IMR-90 (cell line): ENCODE measurements at regions not wholly inside any gene's neighbourhood (a gene's known extent, or its start where the extent isn't known, plus 50 kb on each side); places are given as distances from the start of the nearest gene placed in this dataset.

ENCODE experiments used
- ATAC-seq: fragments of 200-7000 bp; cut with Tn5 transposase; 2 replicates; pipeline ENCODE4 v1.9.1; 2020; ENCODE audit warnings: low read depth, mild to moderate bottlenecking, moderate library complexity
- BruUV-seq: library from RNA; stranded (reverse); fragments of 400-500 nt; replicated peaks from 2 replicates; lab custom pipeline; 2021; lab: Mats Ljungman, UMichigan
- CTCF ChIA-PET: fragments of 300-600 bp; formaldehyde crosslinking; extraction: SDS; loops from one replicate; lab custom pipeline; 2021; ENCODE audit warnings: antibody characterized with exemption; lab: Yijun Ruan, JAX
- POLR2A ChIA-PET: fragments of 300-600 bp; sonication (Branson Sonifier 250); formaldehyde crosslinking; loops from one replicate; lab custom pipeline; 2022; ENCODE audit warnings: antibody characterized with exemption; ENCODE audit not compliant: unreplicated experiment; lab: Charles Lee
- DNase-seq: peaks from one replicate; pipeline ENCODE4 v3.0.0; 2013
- H2AFZ ChIP-seq: replicated peaks from 2 replicates; pipeline ENCODE3; 2013; ENCODE audit warnings: low read length, mild to moderate bottlenecking; ENCODE audit not compliant: poor library complexity
- H2AK5ac ChIP-seq: 2 replicates; pipeline ENCODE4 v1.6.1; 2013; ENCODE audit warnings: low read depth, low read length, inconsistent platforms
- H2AK9ac ChIP-seq: replicated peaks from 2 replicates; pipeline ENCODE3; 2013; ENCODE audit warnings: mild to moderate bottlenecking, low read depth, low read length, moderate library complexity; ENCODE audit not compliant: poor library complexity
- H2BK120ac ChIP-seq: 2 replicates; pipeline ENCODE4 v1.6.1; 2013; ENCODE audit warnings: low read depth, low read length, inconsistent platforms
- H2BK15ac ChIP-seq: 3 replicates; pipeline ENCODE4 v1.6.1; 2013; ENCODE audit warnings: low read depth, low read length, inconsistent platforms
- H2BK20ac ChIP-seq: 2 replicates; pipeline ENCODE4 v1.6.1; 2013; ENCODE audit warnings: low read depth, mild to moderate bottlenecking, inconsistent platforms, low read length, moderate library complexity
- H2BK5ac ChIP-seq: 2 replicates; pipeline ENCODE4 v1.6.1; 2013; ENCODE audit warnings: mild to moderate bottlenecking, low read depth, low read length, inconsistent platforms; ENCODE audit not compliant: poor library complexity, severe bottlenecking
- H3K14ac ChIP-seq: replicated peaks from 2 replicates; pipeline ENCODE4 v1.6.1; 2013; ENCODE audit warnings: low read depth, low read length, inconsistent platforms
- H3K18ac ChIP-seq: 2 replicates; pipeline ENCODE4 v1.6.1; 2013; ENCODE audit warnings: low read depth, low read length, control low read depth
- H3K23ac ChIP-seq: 2 replicates; pipeline ENCODE4 v1.6.1; 2013; ENCODE audit warnings: low read depth, low read length, inconsistent platforms
- H3K27ac ChIP-seq: 2 replicates; pipeline ENCODE4 v1.5.1; 2013; ENCODE audit warnings: mild to moderate bottlenecking, control low read depth, low read length; ENCODE audit not compliant: insufficient read depth
- H3K27me3 ChIP-seq: 2 replicates; pipeline ENCODE4 v1.6.1; 2013; ENCODE audit warnings: low read length; ENCODE audit not compliant: control insufficient read depth, insufficient read depth
- H3K36me3 ChIP-seq: 2 replicates; pipeline ENCODE4 v1.6.1; 2013; ENCODE audit warnings: low read length, mixed read lengths; ENCODE audit not compliant: control insufficient read depth, insufficient read depth
- H3K4ac ChIP-seq: 2 replicates; pipeline ENCODE4 v1.6.1; 2013; ENCODE audit warnings: low read depth, low read length, inconsistent platforms
- H3K4me1 ChIP-seq: 2 replicates; pipeline ENCODE4 v1.6.1; 2013; ENCODE audit warnings: low read length, mixed read lengths; ENCODE audit not compliant: control insufficient read depth, insufficient read depth
- H3K4me2 ChIP-seq: 2 replicates; pipeline ENCODE4 v1.6.1; 2013; ENCODE audit warnings: low read depth, mild to moderate bottlenecking, control low read depth, low read length, moderate library complexity
- H3K4me3 ChIP-seq: 2 replicates; pipeline ENCODE4 v1.5.1; 2013; ENCODE audit warnings: low read depth, mild to moderate bottlenecking, control low read depth, low read length, moderate library complexity; ENCODE audit not compliant: insufficient read depth
- H3K56ac ChIP-seq: 2 replicates; pipeline ENCODE4 v1.6.1; 2013; ENCODE audit warnings: low read length, inconsistent platforms; ENCODE audit not compliant: insufficient read depth; ENCODE audit errors: extremely low read depth
- H3K79me1 ChIP-seq, 2 experiments: 2 replicates each; pipeline ENCODE4 v1.6.1; 2013; ENCODE audit warnings: low read length in 2 of 2, inconsistent platforms in 1 of 2, low read depth in 1 of 2
- H3K9ac ChIP-seq: 2 replicates; pipeline ENCODE4 v1.6.1; 2013; ENCODE audit warnings: low read depth, low read length, control low read depth
- H3K9me1 ChIP-seq: 2 replicates; pipeline ENCODE4 v1.6.1; 2013; ENCODE audit warnings: low read length, inconsistent platforms; ENCODE audit not compliant: insufficient read depth
- H3K9me3 ChIP-seq: 2 replicates; pipeline ENCODE4 v1.6.1; 2013; ENCODE audit warnings: low read length; ENCODE audit not compliant: control insufficient read depth, insufficient read depth
- H4K20me1 ChIP-seq: 2 replicates; pipeline ENCODE4 v1.6.1; 2013; ENCODE audit warnings: low read length, inconsistent platforms; ENCODE audit not compliant: insufficient read depth
- H4K5ac ChIP-seq: 2 replicates; pipeline ENCODE4 v1.6.1; 2013; ENCODE audit warnings: mild to moderate bottlenecking, low read depth, low read length, control low read depth
- H4K8ac ChIP-seq, 2 experiments: 2 replicates each; pipeline ENCODE4 v1.6.1; 2013; ENCODE audit warnings: low read depth in 2 of 2, low read length in 2 of 2, control low read depth in 1 of 2, inconsistent platforms in 1 of 2
- H4K91ac ChIP-seq: 2 replicates; pipeline ENCODE4 v1.6.1; 2013; ENCODE audit warnings: low read depth, low read length, inconsistent platforms; ENCODE audit not compliant: insufficient read depth
- BHLHE40 ChIP-seq: fragments of 150-350 bp; IDR thresholded peaks from 2 replicates; pipeline ENCODE4 v1.6.1; 2016; ENCODE audit warnings: mild to moderate bottlenecking, low read depth, low read length
- CEBPB ChIP-seq: IDR thresholded peaks from 2 replicates; pipeline ENCODE4 v1.6.1; 2012; ENCODE audit warnings: low read depth, low read length, improper control_type of control experiment
- CHD1 ChIP-seq: IDR thresholded peaks from 2 replicates; pipeline ENCODE4 v1.6.1; 2012; ENCODE audit warnings: low read depth, low read length, improper control_type of control experiment
- FOS ChIP-seq: fragments of 150-350 bp; IDR thresholded peaks from 2 replicates; pipeline ENCODE4 v1.6.1; 2016; ENCODE audit warnings: low read depth, low read length
- MAFK ChIP-seq: IDR thresholded peaks from 2 replicates; pipeline ENCODE4 v1.6.1; 2012; ENCODE audit warnings: low read depth, low read length, improper control_type of control experiment
- MAZ ChIP-seq: IDR thresholded peaks from 2 replicates; pipeline ENCODE4 v1.6.1; 2012; ENCODE audit warnings: low read depth, mild to moderate bottlenecking, low read length, improper control_type of control experiment, moderate library complexity, borderline replicate concordance
- MXI1 ChIP-seq: IDR thresholded peaks from 2 replicates; pipeline ENCODE4 v1.6.1; 2012; ENCODE audit warnings: low read depth, mild to moderate bottlenecking, low read length, moderate library complexity, borderline replicate concordance
- NFE2L2 ChIP-seq: fragments of 150-350 bp; IDR thresholded peaks from 2 replicates; pipeline ENCODE4 v1.6.1; 2016; ENCODE audit warnings: low read depth, mild to moderate bottlenecking, low read length
- POLR2A ChIP-seq: IDR thresholded peaks from 2 replicates; pipeline ENCODE4 v1.6.1; 2012; ENCODE audit warnings: mild to moderate bottlenecking, low read depth, low read length
- RAD21 ChIP-seq: IDR thresholded peaks from 2 replicates; pipeline ENCODE4 v1.6.1; 2012; ENCODE audit warnings: low read length, improper control_type of control experiment
- RCOR1 ChIP-seq: IDR thresholded peaks from 2 replicates; pipeline ENCODE4 v1.6.1; 2012; ENCODE audit warnings: mild to moderate bottlenecking, low read length, improper control_type of control experiment; ENCODE audit not compliant: insufficient replicate concordance
- RFX5 ChIP-seq: IDR thresholded peaks from 2 replicates; pipeline ENCODE4 v1.8.0; 2012; ENCODE audit warnings: low read depth, mild to moderate bottlenecking, low read length, moderate library complexity
- SMC3 ChIP-seq: fragments of 150-350 bp; IDR thresholded peaks from 2 replicates; pipeline ENCODE4 v1.6.1; 2016; ENCODE audit warnings: low read depth, mild to moderate bottlenecking, antibody characterized with exemption, low read length, moderate library complexity
- WGBS, 2 experiments: methylation state at CpG; one replicate each; pipeline versions ENCODE4 v1.1.5 to v1.1.7; 2013; ENCODE audit warnings: missing lambda C conversion rate in 2 of 2; ENCODE audit not compliant: insufficient read length in 1 of 2; ENCODE audit errors: extremely low coverage in 2 of 2; 5-methylcytosine and 5-hydroxymethylcytosine counted together
- dilution Hi-C: fragments of 300-500 bp; cut with HindIII; formaldehyde crosslinking; loops from one replicate; pipeline ENCODE4 v1.14.3; 2018; ENCODE audit warnings: low sequenced_read_pairs; ENCODE audit not compliant: unreplicated experiment
- in situ Hi-C: fragments of 300-500 bp; cut with MboI; formaldehyde crosslinking; loops from 3 replicates; pipeline ENCODE4 v1.14.3; 2019; ENCODE audit warnings: low sequenced_read_pairs, inconsistent platforms, mixed read lengths
- intact Hi-C: fragments of 100-400 bp; cut with micrococcal nuclease; formaldehyde crosslinking; loops from 2 replicates; pipeline ENCODE4 v1.10.0; 2022
- TF ChIP-seq, protein P1 (sequence below): fragments of 150-350 bp; IDR thresholded peaks from 2 replicates; pipeline ENCODE4 v1.6.1; 2016; ENCODE audit warnings: low read depth, mild to moderate bottlenecking, low read length, moderate library complexity, borderline replicate concordance
- TF ChIP-seq, protein P2 (sequence below): fragments of 150-350 bp; IDR thresholded peaks from 2 replicates; pipeline ENCODE4 v1.6.1; 2017; ENCODE audit warnings: mild to moderate bottlenecking, antibody characterized with exemption, low read length, low read depth
- TF ChIP-seq, protein P3 (sequence below): conservative IDR thresholded peaks from 2 replicates; pipeline ENCODE4 v1.5.1; 2012; ENCODE audit warnings: mild to moderate bottlenecking, low read depth, low read length, improper control_type of control experiment

DNA sequence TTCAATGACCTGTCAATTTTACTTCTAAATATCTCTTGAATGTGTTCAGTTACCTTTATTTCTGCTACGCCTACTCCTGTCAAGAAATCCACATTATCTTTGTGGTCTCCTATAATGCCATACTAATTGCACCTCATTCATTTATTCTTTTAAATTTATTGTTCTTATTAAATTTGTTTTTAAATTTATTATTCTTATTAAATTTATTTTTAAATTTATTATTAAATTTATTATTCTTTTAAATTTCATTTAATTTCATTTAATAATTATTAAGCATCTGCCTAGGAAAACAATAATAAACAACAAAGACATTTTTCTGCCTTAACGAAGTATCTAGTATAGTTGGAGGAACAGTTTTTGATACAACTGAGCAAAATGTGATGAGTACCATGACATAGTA is 211.7 kb downstream of the ZPLD1 start:
- Histone ChIP-seq H3K14ac (no peak overlapping the region), H3K36me3 (no peaks in the 10 kb centered on the region), H2AK9ac (no peak overlapping the region), H3K23ac (no peak overlapping the region), H3K4ac (no peak overlapping the region), H3K4me3 (no peak overlapping the region), H3K18ac (no peak overlapping the region), H2BK15ac (no peak overlapping the region), H3K27me3 (no peaks in the 10 kb centered on the region), H2BK5ac (no peak overlapping the region), H2BK20ac (no peak overlapping the region), H2AK5ac (no peak overlapping the region), H4K91ac (no peak overlapping the region), H3K9me1 (no peaks in the 10 kb centered on the region), H3K4me2 (no peak overlapping the region), H3K9ac (no peak overlapping the region), H3K56ac (no peak overlapping the region), H2AFZ (no peak overlapping the region), H4K8ac (no peak overlapping the region), H3K9me3 (no peaks in the 10 kb centered on the region), H4K5ac (no peak overlapping the region), H2BK120ac (no peak overlapping the region), H3K4me1 (no peaks in the 10 kb centered on the region), H3K79me1 (no peaks in the 10 kb centered on the region), H4K20me1 (no peaks in the 10 kb centered on the region), H3K27ac (no peak overlapping the region)
- TF ChIP-seq, protein P1, sequence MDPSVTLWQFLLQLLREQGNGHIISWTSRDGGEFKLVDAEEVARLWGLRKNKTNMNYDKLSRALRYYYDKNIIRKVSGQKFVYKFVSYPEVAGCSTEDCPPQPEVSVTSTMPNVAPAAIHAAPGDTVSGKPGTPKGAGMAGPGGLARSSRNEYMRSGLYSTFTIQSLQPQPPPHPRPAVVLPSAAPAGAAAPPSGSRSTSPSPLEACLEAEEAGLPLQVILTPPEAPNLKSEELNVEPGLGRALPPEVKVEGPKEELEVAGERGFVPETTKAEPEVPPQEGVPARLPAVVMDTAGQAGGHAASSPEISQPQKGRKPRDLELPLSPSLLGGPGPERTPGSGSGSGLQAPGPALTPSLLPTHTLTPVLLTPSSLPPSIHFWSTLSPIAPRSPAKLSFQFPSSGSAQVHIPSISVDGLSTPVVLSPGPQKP = no peak
- TF ChIP-seq, protein P2, sequence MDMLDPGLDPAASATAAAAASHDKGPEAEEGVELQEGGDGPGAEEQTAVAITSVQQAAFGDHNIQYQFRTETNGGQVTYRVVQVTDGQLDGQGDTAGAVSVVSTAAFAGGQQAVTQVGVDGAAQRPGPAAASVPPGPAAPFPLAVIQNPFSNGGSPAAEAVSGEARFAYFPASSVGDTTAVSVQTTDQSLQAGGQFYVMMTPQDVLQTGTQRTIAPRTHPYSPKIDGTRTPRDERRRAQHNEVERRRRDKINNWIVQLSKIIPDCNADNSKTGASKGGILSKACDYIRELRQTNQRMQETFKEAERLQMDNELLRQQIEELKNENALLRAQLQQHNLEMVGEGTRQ = no peak
- TF ChIP-seq, protein P3, sequence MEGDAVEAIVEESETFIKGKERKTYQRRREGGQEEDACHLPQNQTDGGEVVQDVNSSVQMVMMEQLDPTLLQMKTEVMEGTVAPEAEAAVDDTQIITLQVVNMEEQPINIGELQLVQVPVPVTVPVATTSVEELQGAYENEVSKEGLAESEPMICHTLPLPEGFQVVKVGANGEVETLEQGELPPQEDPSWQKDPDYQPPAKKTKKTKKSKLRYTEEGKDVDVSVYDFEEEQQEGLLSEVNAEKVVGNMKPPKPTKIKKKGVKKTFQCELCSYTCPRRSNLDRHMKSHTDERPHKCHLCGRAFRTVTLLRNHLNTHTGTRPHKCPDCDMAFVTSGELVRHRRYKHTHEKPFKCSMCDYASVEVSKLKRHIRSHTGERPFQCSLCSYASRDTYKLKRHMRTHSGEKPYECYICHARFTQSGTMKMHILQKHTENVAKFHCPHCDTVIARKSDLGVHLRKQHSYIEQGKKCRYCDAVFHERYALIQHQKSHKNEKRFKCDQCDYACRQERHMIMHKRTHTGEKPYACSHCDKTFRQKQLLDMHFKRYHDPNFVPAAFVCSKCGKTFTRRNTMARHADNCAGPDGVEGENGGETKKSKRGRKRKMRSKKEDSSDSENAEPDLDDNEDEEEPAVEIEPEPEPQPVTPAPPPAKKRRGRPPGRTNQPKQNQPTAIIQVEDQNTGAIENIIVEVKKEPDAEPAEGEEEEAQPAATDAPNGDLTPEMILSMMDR = no peak
- TF ChIP-seq POLR2A (no peak), CEBPB (no peak), NFE2L2 (no peak), MAZ (no peak), MXI1 (no peak), SMC3 (no peak), FOS (no peak), RCOR1 (no peak), RFX5 (no peak), BHLHE40 (no peak), MAFK (no peak), RAD21 (no peak), CHD1 (no peak)
- WGBS, 2 experiments = no CpG with 5 or more reads among the region's 2 CpGs
- in situ Hi-C loops = no loop called here
- ATAC-seq = no peak
- no peak for DNase-seq
- dilution Hi-C loops = no loop called here
- ChIA-PET POLR2A (no interaction called here), CTCF (no interaction called here)
- intact Hi-C loops = no loop called here
- BruUV-seq = no TSS peak
